ENCODE measurements at regions not wholly inside any gene's neighbourhood (a gene's known extent, or its start where the extent isn't known, plus 50 kb on each side); places are given as distances from the start of the nearest gene placed in this dataset.

DNA sequence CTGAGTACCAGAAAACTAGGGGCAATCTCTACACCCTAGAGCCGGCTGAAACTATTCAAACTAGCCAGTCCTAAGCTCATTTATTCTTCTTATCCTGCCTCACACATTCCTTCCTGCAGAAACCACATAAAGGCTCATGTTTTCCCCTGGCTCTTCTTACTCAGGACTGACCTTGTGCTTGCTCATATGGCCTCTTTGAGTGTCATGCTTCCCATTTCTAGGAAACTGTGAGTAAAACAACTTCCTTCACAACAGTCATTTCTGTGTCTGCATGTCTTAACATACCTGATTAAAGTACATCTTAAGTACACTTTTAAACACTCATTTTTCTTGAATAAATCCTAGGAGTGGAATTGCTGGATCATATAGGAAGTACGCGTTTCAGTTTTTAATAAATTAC lies 52.3 kb upstream of the KIAA1217 start:
- TF ChIP-seq, protein P1, sequence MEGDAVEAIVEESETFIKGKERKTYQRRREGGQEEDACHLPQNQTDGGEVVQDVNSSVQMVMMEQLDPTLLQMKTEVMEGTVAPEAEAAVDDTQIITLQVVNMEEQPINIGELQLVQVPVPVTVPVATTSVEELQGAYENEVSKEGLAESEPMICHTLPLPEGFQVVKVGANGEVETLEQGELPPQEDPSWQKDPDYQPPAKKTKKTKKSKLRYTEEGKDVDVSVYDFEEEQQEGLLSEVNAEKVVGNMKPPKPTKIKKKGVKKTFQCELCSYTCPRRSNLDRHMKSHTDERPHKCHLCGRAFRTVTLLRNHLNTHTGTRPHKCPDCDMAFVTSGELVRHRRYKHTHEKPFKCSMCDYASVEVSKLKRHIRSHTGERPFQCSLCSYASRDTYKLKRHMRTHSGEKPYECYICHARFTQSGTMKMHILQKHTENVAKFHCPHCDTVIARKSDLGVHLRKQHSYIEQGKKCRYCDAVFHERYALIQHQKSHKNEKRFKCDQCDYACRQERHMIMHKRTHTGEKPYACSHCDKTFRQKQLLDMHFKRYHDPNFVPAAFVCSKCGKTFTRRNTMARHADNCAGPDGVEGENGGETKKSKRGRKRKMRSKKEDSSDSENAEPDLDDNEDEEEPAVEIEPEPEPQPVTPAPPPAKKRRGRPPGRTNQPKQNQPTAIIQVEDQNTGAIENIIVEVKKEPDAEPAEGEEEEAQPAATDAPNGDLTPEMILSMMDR (conservative IDR thresholded peaks at IDR 0.05): no peak
- TF ChIP-seq ZFX (IDR thresholded peaks at IDR 0.05): no peak

All from C4-2B (cell line).